Liver (tissue), 7 donors: ENCODE measurements at regions not wholly inside any gene's neighbourhood (a gene's known extent, or its start where the extent isn't known, plus 50 kb on each side); places are given as distances from the start of the nearest gene placed in this dataset.

ENCODE experiments used
- DNase-seq: peaks from one replicate; pipeline ENCODE4 v3.0.0-alpha.2; 2017; ENCODE audit warnings: low spot score
- H3K27ac ChIP-seq, 2 donors: one replicate each; pipeline ENCODE4 v1.7.0; 2013; ENCODE audit warnings: inconsistent platforms in 2 of 2, low read length in 2 of 2, control low read depth in 1 of 2, low read depth in 1 of 2, mild to moderate bottlenecking in 1 of 2
- H3K27me3 ChIP-seq, 4 donors: one replicate each; pipeline versions ENCODE4 v1.6.1 to v1.7.0; 2013; ENCODE audit warnings: low read length in 3 of 4, inconsistent platforms in 1 of 4, mild to moderate bottlenecking in 1 of 4, moderate library complexity in 1 of 4; ENCODE audit not compliant: control insufficient read depth in 4 of 4, insufficient read depth in 4 of 4
- H3K36me3 ChIP-seq, 4 donors: one replicate each; pipeline versions ENCODE4 v1.6.1 to v1.7.0; 2013; ENCODE audit warnings: low read length in 3 of 4, mild to moderate bottlenecking in 3 of 4, low read depth in 1 of 4, moderate library complexity in 1 of 4; ENCODE audit not compliant: control insufficient read depth in 4 of 4, insufficient read depth in 3 of 4
- H3K4me1 ChIP-seq, 4 donors: one replicate each; pipeline versions ENCODE4 v1.6.1 to v1.7.0; 2013; ENCODE audit warnings: low read length in 3 of 4, mild to moderate bottlenecking in 3 of 4, moderate library complexity in 1 of 4; ENCODE audit not compliant: control insufficient read depth in 4 of 4, insufficient read depth in 4 of 4
- H3K4me3 ChIP-seq, 3 donors: one replicate each; pipeline versions ENCODE4 v1.6.1 to v1.7.0; 2013; ENCODE audit warnings: low read length in 3 of 3, control low read depth in 1 of 3, low read depth in 1 of 3, mild to moderate bottlenecking in 1 of 3
- H3K9ac ChIP-seq, 2 donors: one replicate each; pipeline ENCODE4 v1.7.0; 2013; ENCODE audit warnings: low read length in 2 of 2, mild to moderate bottlenecking in 2 of 2, moderate library complexity in 2 of 2, control low read depth in 1 of 2, low read depth in 1 of 2
- H3K9me3 ChIP-seq, 4 donors: one replicate each; pipeline versions ENCODE4 v1.6.1 to v1.7.0; 2013; ENCODE audit warnings: low read length in 3 of 4; ENCODE audit not compliant: control insufficient read depth in 4 of 4
- EGR1 ChIP-seq, 2 donors: IDR thresholded peaks; 2 replicates each; pipeline ENCODE4 v1.6.1; 2016 to 2018; ENCODE audit warnings: antibody characterized with exemption in 2 of 2, low read depth in 2 of 2
- FOXA1 ChIP-seq: IDR thresholded peaks from 2 replicates; pipeline ENCODE4 v1.6.1; 2016; ENCODE audit warnings: antibody characterized with exemption
- FOXA2 ChIP-seq: IDR thresholded peaks from 2 replicates; pipeline ENCODE4 v1.6.1; 2016; ENCODE audit warnings: antibody characterized with exemption
- GABPA ChIP-seq, 2 donors: IDR thresholded peaks in 1 of 2; conservative IDR thresholded peaks in 1 of 2; 2 replicates each; pipeline ENCODE4 v1.6.1; 2016; ENCODE audit warnings: antibody characterized with exemption in 2 of 2, mild to moderate bottlenecking in 1 of 2, moderate library complexity in 1 of 2
- HNF4G ChIP-seq: IDR thresholded peaks from 2 replicates; pipeline ENCODE4 v1.6.1; 2016; ENCODE audit warnings: antibody characterized with exemption
- JUND ChIP-seq, 2 donors: IDR thresholded peaks; 2 replicates each; pipeline ENCODE4 v1.6.1; 2016; ENCODE audit warnings: antibody characterized with exemption in 2 of 2
- MAX ChIP-seq: IDR thresholded peaks from 2 replicates; pipeline ENCODE4 v1.6.1; 2016; ENCODE audit warnings: antibody characterized with exemption
- NR2F2 ChIP-seq: IDR thresholded peaks from 2 replicates; pipeline ENCODE4 v1.6.1; 2016; ENCODE audit warnings: antibody characterized with exemption
- RAD21 ChIP-seq, 2 donors: IDR thresholded peaks; 2 replicates each; pipeline ENCODE4 v1.6.1; 2016; ENCODE audit warnings: antibody characterized with exemption in 2 of 2, mild to moderate bottlenecking in 2 of 2
- REST ChIP-seq: IDR thresholded peaks from 2 replicates; pipeline ENCODE4 v1.6.1; 2016; ENCODE audit warnings: antibody characterized with exemption, mild to moderate bottlenecking
- RXRA ChIP-seq, 2 donors: IDR thresholded peaks; 2 replicates each; pipeline ENCODE4 v1.6.1; 2017 to 2018; ENCODE audit warnings: antibody characterized with exemption in 2 of 2, mild to moderate bottlenecking in 1 of 2
- SP1 ChIP-seq: IDR thresholded peaks from 2 replicates; pipeline ENCODE4 v1.6.1; 2018; ENCODE audit warnings: antibody characterized with exemption, mild to moderate bottlenecking
- TAF1 ChIP-seq: conservative IDR thresholded peaks from 2 replicates; pipeline ENCODE4 v1.6.1; 2016; ENCODE audit warnings: antibody characterized with exemption, mild to moderate bottlenecking
- YY1 ChIP-seq: IDR thresholded peaks from 2 replicates; pipeline ENCODE4 v1.6.1; 2016; ENCODE audit warnings: antibody characterized with exemption, mild to moderate bottlenecking
- ZBTB33 ChIP-seq: IDR thresholded peaks from 2 replicates; pipeline ENCODE4 v1.6.1; 2016; ENCODE audit warnings: antibody characterized with exemption
- WGBS: extraction: QIAGEN DNeasy Blood & Tissue Kit; methylation state at CpG from one replicate; pipeline ENCODE4 v1.1.7; 2013; 5-methylcytosine and 5-hydroxymethylcytosine counted together
- TF ChIP-seq, protein P1 (sequence below): IDR thresholded peaks from 2 replicates; pipeline ENCODE4 v1.6.1; 2016; ENCODE audit warnings: antibody characterized with exemption
- donor health status: healthy.
- donor health status: healthy.
- donor health status: healthy.
- donor health status: healthy.

- no peak for DNase-seq
- Histone ChIP-seq H3K4me3 (no peak overlapping the region), H3K27ac (no peak overlapping the region), H3K4me1 (peaks cover 7 to 22% (median 14%) of the 10 kb centered on the region in 4 donors), H3K27me3 (no peaks in the 10 kb centered on the region), H3K36me3 (no peaks in the 10 kb centered on the region), H3K9ac (no peak overlapping the region), H3K9me3 (no peaks in the 10 kb centered on the region)
- TF ChIP-seq NR2F2: peak; percentile 67
- TF ChIP-seq GABPA (IDR thresholded peaks at IDR 0.05 in 1 of 2, conservative IDR thresholded peaks at IDR 0.05 in 1 of 2): no peak
- TF ChIP-seq YY1: no peak
- TF ChIP-seq HNF4G: no peak
- 88% methylated on average over 2 of the region's 2 CpGs for WGBS
Observed at GRCh38 chr9:113648048-113648447, 184.5 kb downstream of the RGS3 start.

GRCh38 chr9:113648586-113648985, 185.1 kb downstream of the RGS3 start:
- no peak overlapping the region for H3K9ac ChIP-seq
- 93% methylated on average over 7 of the region's 7 CpGs for WGBS
- H3K9me3 ChIP-seq: no peaks in the 10 kb centered on the region
- H3K36me3 ChIP-seq: no peaks in the 10 kb centered on the region
- H3K4me1 ChIP-seq: peaks cover 7 to 24% (median 18%) of the 10 kb centered on the region in 4 donors
- no peak overlapping the region for H3K27ac ChIP-seq
- TF ChIP-seq NR2F2 (no peak), REST (no peak), TAF1 (no peak), EGR1 (IDR thresholded peaks at IDR 0.05; ENCODE audit: low read depth in 2 of 2) (no peak), RAD21 (IDR thresholded peaks at IDR 0.05) (no peak), YY1 (no peak), GABPA (IDR thresholded peaks at IDR 0.05 in 1 of 2, conservative IDR thresholded peaks at IDR 0.05 in 1 of 2) (no peak), MAX (no peak), JUND (IDR thresholded peaks at IDR 0.05) (no peak), FOXA1 (no peak), HNF4G (no peak), RXRA (IDR thresholded peaks at IDR 0.05) (no peak), FOXA2 (no peak), SP1 (no peak), ZBTB33 (no peak)
- TF ChIP-seq, protein P1, sequence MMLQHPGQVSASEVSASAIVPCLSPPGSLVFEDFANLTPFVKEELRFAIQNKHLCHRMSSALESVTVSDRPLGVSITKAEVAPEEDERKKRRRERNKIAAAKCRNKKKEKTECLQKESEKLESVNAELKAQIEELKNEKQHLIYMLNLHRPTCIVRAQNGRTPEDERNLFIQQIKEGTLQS: no peak
- H3K4me3 ChIP-seq: no peak overlapping the region
- no peak for DNase-seq
- H3K27me3 ChIP-seq: no peaks in the 10 kb centered on the region
